PC-3 (cell line): ENCODE measurements at regions not wholly inside any gene's neighbourhood (a gene's known extent, or its start where the extent isn't known, plus 50 kb on each side); places are given as distances from the start of the nearest gene placed in this dataset.

Experiments used
- ATAC-seq: fragments of 200-7000 bp; cut with Tn5 transposase; 2 replicates; pipeline ENCODE4 v1.9.1; 2020; ENCODE audit warnings: mild to moderate bottlenecking, moderate library complexity
- BruUV-seq: library from RNA; stranded (reverse); fragments of 400-500 nt; replicated peaks from 2 replicates; lab custom pipeline; 2021; lab: Mats Ljungman, UMichigan
- CTCF ChIA-PET: fragments of 300-600 bp; sonication (Branson Sonifier 250); formaldehyde crosslinking; loops from one replicate; lab custom pipeline; 2022; ENCODE audit warnings: antibody characterized with exemption; lab: Charles Lee
- POLR2A ChIA-PET: fragments of 300-600 bp; sonication (Branson Sonifier 250); formaldehyde crosslinking; loops from one replicate; lab custom pipeline; 2022; ENCODE audit warnings: antibody characterized with exemption; ENCODE audit not compliant: unreplicated experiment; lab: Charles Lee
- DNase-seq: peaks from one replicate; pipeline ENCODE4 v3.0.0-alpha.2; 2015
- H2AFZ ChIP-seq: fragments of 300-600 bp; sonication (generic); 2 replicates; pipeline ENCODE4 v1.6.0; 2016; ENCODE audit warnings: antibody characterized with exemption, low read length
- H3F3A ChIP-seq: fragments of 300-600 bp; sonication (generic); one replicate; pipeline ENCODE4 v1.6.0; 2017; ENCODE audit warnings: antibody characterized with exemption, low read length, control low read depth, mild to moderate bottlenecking; ENCODE audit not compliant: unreplicated experiment
- H3K27ac ChIP-seq: fragments of 300-600 bp; sonication (generic); 2 replicates; pipeline ENCODE4 v1.5.1; 2016; ENCODE audit warnings: mild to moderate bottlenecking, low read length
- H3K27me3 ChIP-seq: fragments of 300-600 bp; sonication (generic); 2 replicates; pipeline ENCODE4 v1.6.1; 2016; ENCODE audit warnings: low read length, mixed read lengths
- H3K36me3 ChIP-seq: fragments of 300-600 bp; sonication (generic); 2 replicates; pipeline ENCODE4 v1.6.1; 2016; ENCODE audit warnings: low read depth, mixed run types, low read length, mixed read lengths
- H3K4me1 ChIP-seq: fragments of 300-600 bp; sonication (generic); 2 replicates; pipeline ENCODE4 v1.5.1; 2016; ENCODE audit warnings: low read length; ENCODE audit not compliant: insufficient read depth
- H3K4me2 ChIP-seq: fragments of 300-600 bp; sonication (generic); 2 replicates; pipeline ENCODE4 v1.6.0; 2016; ENCODE audit warnings: low read length
- H3K4me3 ChIP-seq: fragments of 300-600 bp; sonication (generic); 2 replicates; pipeline ENCODE4 v1.5.1; 2016; ENCODE audit warnings: mild to moderate bottlenecking, low read length, mixed read lengths
- H3K79me2 ChIP-seq: fragments of 300-600 bp; sonication (generic); 2 replicates; pipeline ENCODE4 v1.6.1; 2017; ENCODE audit warnings: low read length, mixed read lengths
- H3K9ac ChIP-seq: fragments of 300-600 bp; sonication (generic); 2 replicates; pipeline ENCODE4 v1.6.0; 2016; ENCODE audit warnings: mild to moderate bottlenecking, low read length
- H3K9me2 ChIP-seq: fragments of 300-600 bp; sonication (generic); replicated peaks from 2 replicates; pipeline ENCODE4 v1.6.1; 2016; ENCODE audit warnings: mixed run types, low read length, mixed read lengths
- H3K9me3 ChIP-seq: fragments of 300-600 bp; sonication (generic); 2 replicates; pipeline ENCODE4 v1.6.1; 2016; ENCODE audit warnings: low read length, mixed read lengths
- H4K20me1 ChIP-seq: fragments of 300-600 bp; sonication (generic); 2 replicates; pipeline ENCODE4 v1.6.1; 2016; ENCODE audit warnings: low read length, mixed read lengths
- CTCF ChIP-seq: fragments of 300-600 bp; sonication (generic); conservative IDR thresholded peaks from 2 replicates; pipeline ENCODE4 v1.5.1; 2017; ENCODE audit warnings: antibody characterized with exemption, low read depth, mild to moderate bottlenecking, low read length
- EZH2 ChIP-seq: fragments of 300-600 bp; sonication (generic); IDR thresholded peaks from one replicate; pipeline ENCODE4 v1.6.1; 2017; ENCODE audit warnings: antibody characterized with exemption, mild to moderate bottlenecking, low read length; ENCODE audit not compliant: unreplicated experiment
- EZH2phosphoT487 ChIP-seq: fragments of 300-600 bp; sonication (generic); IDR thresholded peaks from 2 replicates; pipeline ENCODE4 v1.6.1; 2018; ENCODE audit warnings: mild to moderate bottlenecking, antibody characterized with exemption, low read length, borderline replicate concordance
- intact Hi-C: fragments of 100-400 bp; cut with micrococcal nuclease; formaldehyde crosslinking; loops from 2 replicates; pipeline ENCODE4 v1.9.0; 2023

- H2AFZ ChIP-seq, result no peak overlapping the region
- ATAC-seq, result no peak
- no peaks in the 10 kb centered on the region for H3K36me3 ChIP-seq
- CTCF ChIA-PET, result no interaction called here
- POLR2A ChIA-PET, result no interaction called here
- no peak overlapping the region for H3K4me2 ChIP-seq
- no peaks in the 10 kb centered on the region for H3K9me3 ChIP-seq
- peaks cover 36% of the 10 kb centered on the region for H3K27me3 ChIP-seq
- H3K4me3 ChIP-seq, result no peak overlapping the region
- TF ChIP-seq EZH2phosphoT487 (no peak), CTCF (no peak), EZH2 (no peak)
- H4K20me1 ChIP-seq, result no peaks in the 10 kb centered on the region
- intact Hi-C loops, result no loop called here
- no peaks in the 10 kb centered on the region for H3K4me1 ChIP-seq
- no TSS peak for BruUV-seq
- no peak overlapping the region for H3K9ac ChIP-seq
- no peaks in the 10 kb centered on the region for H3K9me2 ChIP-seq
- H3K79me2 ChIP-seq, result no peaks in the 10 kb centered on the region
- DNase-seq, result no peak
- no peaks in the 10 kb centered on the region for H3F3A ChIP-seq
- H3K27ac ChIP-seq, result no peak overlapping the region
Measured at GRCh38 chr10:44468965-44469364, 84.1 kb upstream of the CXCL12 start.

- no peak overlapping the region for H3K4me2 ChIP-seq
- DNase-seq (no peak), ATAC-seq (no peak)
- H3K4me3 ChIP-seq, result no peak overlapping the region
- no peak overlapping the region for H3K9ac ChIP-seq
- POLR2A ChIA-PET, result no interaction called here
- no peak for TF ChIP-seq CTCF
- no peaks in the 10 kb centered on the region for H4K20me1 ChIP-seq
- H3K27me3 ChIP-seq, result peaks cover 31% of the 10 kb centered on the region
- H3K9me3 ChIP-seq, result no peaks in the 10 kb centered on the region
- no peaks in the 10 kb centered on the region for H3K4me1 ChIP-seq
- H3K36me3 ChIP-seq, result no peaks in the 10 kb centered on the region
- H3K79me2 ChIP-seq, result no peaks in the 10 kb centered on the region
- H2AFZ ChIP-seq, result no peak overlapping the region
- H3F3A ChIP-seq, result no peaks in the 10 kb centered on the region
- H3K27ac ChIP-seq, result no peak overlapping the region
- CTCF ChIA-PET, result no interaction called here
- intact Hi-C loops, result no loop called here
- H3K9me2 ChIP-seq, result no peaks in the 10 kb centered on the region
- no TSS peak for BruUV-seq
Measured at GRCh38 chr10:44470784-44471183, 85.9 kb upstream of the CXCL12 start.

GRCh38 chr10:44471410-44471809 lies 86.5 kb upstream of the CXCL12 start:
- Histone ChIP-seq H3K79me2 (no peaks in the 10 kb centered on the region), H3F3A (no peaks in the 10 kb centered on the region), H3K36me3 (no peaks in the 10 kb centered on the region), H3K27me3 (peaks cover 25% of the 10 kb centered on the region), H3K27ac (no peak overlapping the region), H2AFZ (no peak overlapping the region), H3K9me3 (no peaks in the 10 kb centered on the region), H3K9ac (no peak overlapping the region), H4K20me1 (no peaks in the 10 kb centered on the region), H3K9me2 (no peaks in the 10 kb centered on the region), H3K4me2 (no peak overlapping the region), H3K4me1 (no peaks in the 10 kb centered on the region), H3K4me3 (no peak overlapping the region)
- ChIA-PET CTCF (no interaction called here), POLR2A (no interaction called here)
- intact Hi-C loops, result no loop called here
- no peak for TF ChIP-seq EZH2
- no peak for TF ChIP-seq EZH2phosphoT487
- TF ChIP-seq CTCF, result no peak
- BruUV-seq, result no TSS peak
- ATAC-seq (no peak), DNase-seq (no peak)
